NCI-H187 (cell line): ENCODE measurements at regions not wholly inside any gene's neighbourhood (a gene's known extent, or its start where the extent isn't known, plus 50 kb on each side); places are given as distances from the start of the nearest gene placed in this dataset.
A peak's percentile ranks its signal among the peaks of the same experiment; 100 is the strongest.

Experiments used
- DNase-seq, 2 experiments: peaks; one replicate each; lab custom pipeline; 2025; lab: John Stamatoyannopoulos, UW

GRCh38 chr14:41404126-41404525 lies 202.6 kb upstream of the LRFN5 start:
- DNase-seq, result no peak

GRCh38 chr14:41403360-41403759 lies 203.3 kb upstream of the LRFN5 start:
- DNase-seq, result no peak

DNA sequence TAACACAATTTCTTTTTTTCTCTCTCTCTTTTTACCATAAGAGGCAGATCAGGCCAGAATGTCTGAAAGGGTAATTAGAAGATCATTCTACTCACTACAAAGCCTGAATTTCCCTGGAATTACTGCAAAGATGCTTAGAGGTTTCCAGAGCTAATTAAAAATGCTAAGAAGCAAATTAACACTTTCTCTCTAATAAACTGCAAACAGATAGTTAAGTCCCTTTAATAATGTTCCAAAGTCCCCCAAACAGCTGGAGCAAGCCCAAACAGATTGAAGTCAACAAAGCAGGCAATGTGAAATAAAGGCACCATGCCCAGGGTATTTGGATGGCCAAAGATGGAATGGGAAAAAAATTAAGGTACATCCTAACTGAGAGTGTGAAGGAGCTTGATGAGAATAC lies 208.8 kb upstream of the LRFN5 start:
- DNase-seq, result no peak

GRCh38 chr14:41393512-41393911 lies 213.2 kb upstream of the LRFN5 start:
- no peak for DNase-seq

- DNase-seq, result no peak
Observed at GRCh38 chr14:41392226-41392625, 214.4 kb upstream of the LRFN5 start.

DNA sequence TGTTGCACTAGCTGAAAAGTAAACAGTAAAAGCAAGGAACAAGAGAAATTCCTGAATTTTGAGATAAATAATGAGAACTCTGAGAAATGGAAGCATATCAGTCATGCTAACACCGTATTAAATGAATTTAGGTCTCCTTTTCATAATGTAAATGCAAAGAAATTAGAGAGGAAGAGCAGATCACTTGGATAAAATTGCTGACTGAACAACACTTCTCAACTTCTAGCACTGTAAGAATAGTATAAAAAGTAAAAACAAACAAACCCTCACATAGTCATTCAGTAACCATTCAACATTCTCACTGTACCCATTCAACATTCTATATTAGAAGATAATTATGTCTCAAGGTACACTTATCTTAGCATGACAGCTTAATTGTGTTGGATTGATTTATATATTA lies 217.3 kb upstream of the LRFN5 start:
- no peak for DNase-seq

DNA sequence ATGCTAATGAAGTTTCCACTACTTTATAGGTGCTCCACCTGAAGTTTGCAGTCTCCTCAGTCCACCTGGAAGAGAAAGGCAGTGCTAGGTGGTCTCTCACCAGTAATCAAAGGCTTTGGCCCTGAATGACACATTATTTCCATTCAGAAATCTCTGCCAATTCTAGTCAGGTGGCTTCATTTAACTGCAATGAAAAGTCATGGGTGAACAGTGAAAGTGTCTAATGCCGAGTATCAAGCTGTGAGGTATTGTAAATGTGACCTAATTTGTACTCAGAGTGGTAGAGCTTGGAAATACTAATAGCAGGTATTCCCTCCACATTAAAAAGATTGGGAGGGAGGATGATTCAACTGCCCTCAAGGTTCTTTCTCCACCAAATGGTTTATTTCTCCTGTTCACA lies 220.9 kb upstream of the LRFN5 start:
- no peak for DNase-seq

DNA sequence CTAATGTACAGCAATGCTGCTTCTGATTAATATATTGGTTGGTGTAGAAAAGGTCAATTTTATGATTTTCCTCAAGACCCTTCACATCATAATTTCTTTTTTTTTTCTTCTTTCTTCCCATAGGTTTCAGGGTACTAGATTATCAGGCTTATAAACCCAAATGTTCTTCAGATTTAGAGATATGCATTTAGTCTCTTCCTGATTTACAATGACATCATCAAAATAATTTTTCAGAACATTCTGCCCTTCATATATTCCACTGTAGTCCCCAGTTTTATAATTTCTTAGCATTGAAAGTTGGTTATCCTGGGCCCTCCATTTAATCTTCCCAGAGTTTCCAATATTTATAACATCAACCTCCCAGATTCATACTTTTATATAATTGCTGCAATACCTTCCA lies 226.7 kb upstream of the LRFN5 start:
- DNase-seq, result no peak

DNA sequence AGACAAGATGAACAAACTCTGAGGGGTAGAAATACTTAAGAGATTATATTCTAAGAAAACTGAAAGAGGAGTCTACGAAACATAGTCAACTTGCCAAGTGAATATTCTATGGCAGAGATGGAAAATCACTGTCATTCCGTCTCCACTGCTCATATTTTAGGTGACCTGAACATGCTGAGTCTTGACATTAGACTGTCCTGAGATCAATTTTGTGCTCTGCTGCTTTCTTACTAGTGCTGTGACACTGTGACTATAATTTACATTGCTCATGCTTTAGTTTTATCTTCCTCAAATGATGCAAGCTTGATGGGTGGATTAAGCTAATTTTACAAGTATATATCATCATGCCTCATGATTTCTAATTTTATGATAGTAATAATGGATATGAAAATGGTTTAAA lies 228.2 kb upstream of the LRFN5 start:
- no peak for DNase-seq

DNA sequence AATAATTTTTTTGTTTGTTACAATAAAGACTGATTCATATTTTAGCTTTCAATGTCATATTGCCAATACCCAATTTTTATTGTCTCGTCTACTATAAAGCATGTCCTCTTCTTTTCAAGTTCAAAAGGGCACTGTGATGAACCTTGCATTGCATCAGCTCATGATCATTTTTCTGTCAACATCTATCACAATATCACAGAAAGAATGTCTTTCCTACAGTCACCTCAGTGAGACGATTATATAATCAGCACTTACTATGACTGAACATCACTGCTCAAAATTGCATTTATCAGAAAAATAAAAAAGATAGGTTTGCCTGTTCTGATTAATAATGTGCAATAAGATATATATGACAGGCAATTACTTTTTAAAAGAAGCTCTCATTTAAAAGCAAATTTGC lies 228.7 kb upstream of the LRFN5 start:
- no peak for DNase-seq

DNA sequence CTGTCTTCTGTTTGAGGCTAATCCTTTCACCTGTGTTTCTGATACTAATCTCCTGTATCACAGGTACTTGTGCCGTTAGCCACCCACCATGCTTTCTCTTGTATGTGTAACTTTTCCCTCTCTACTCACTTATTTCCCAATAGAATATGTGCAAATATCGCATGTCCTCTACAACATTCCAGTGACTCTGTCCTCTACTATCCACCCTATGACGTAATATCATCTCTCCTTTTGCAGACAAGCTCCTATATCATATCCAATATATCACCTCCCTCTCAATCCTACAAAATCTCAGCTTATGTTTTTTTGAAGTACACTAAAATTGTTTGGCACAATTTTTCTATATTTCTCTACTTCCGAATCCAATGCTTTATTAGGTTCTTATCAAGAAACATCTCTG lies 232.6 kb upstream of the LRFN5 start:
- DNase-seq, result no peak

- no peak for DNase-seq
Observed at GRCh38 chr14:41362139-41362538, 244.5 kb upstream of the LRFN5 start.

- DNase-seq, result no peak
Observed at GRCh38 chr14:41360126-41360525, 246.6 kb upstream of the LRFN5 start.

DNA sequence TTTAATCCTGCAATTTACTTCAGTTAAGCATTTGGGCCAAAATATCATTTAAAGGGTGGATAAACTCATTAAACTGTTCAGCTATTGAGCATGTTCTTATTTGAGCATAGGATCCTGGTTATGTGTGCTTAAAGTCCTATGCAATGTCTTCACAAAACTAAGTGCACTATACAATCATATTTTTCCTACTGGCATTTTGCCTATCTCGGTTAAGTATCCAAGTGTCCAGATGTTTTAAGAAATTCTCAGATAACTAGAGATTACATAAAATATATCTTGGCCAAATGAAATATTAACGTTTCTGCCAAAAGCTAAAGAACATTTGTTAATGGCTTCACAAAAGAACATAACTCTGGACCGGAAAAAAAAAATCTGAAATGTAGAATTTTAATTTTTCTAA lies 250.8 kb upstream of the LRFN5 start:
- no peak for DNase-seq

DNA sequence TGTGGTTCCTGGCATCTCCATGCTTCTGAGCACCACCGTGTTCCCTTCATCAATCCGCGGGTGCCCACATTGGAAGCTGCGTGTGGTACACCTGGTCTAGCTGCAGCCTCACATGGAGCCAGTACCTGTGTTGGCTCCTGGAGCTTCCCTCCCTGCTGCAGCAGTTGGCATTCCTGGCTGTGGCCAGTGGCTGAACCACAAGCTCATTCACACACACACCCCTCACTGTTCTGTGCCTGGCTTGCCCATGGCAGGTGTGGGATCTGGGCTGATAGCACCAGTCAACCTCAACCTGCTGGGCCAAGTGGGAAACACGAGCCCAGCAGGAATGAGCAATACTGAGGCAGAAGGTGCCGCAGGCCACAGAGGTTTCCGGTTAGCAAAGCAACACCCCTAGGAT lies 256.2 kb upstream of the LRFN5 start:
- DNase-seq, result no peak

GRCh38 chr14:41349289-41349910 lies 257.3 kb upstream of the LRFN5 start:
- no peak for DNase-seq

GRCh38 chr14:41343857-41344256 lies 262.8 kb upstream of the LRFN5 start:
- no peak for DNase-seq

DNA sequence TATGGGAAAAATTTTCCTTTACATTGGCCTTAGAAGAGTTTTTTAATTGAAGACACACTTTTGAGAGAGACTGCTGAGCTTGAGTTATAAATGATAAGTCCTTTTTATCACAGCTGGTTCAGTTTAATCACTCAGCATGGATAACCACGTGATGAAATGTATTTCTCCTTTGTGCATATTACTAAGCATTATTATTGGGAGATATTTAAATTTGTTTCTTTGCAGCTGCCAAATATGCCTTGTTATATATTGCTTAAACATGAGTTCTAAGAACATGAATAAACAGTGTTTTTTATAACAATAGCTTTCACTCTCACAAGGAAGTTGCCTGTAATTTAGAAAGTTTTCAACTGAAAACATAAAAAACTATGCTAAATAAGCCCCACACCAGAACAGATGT lies 293.5 kb upstream of the LRFN5 start:
- no peak for DNase-seq

- DNase-seq, result no peak
Observed at GRCh38 chr14:41303506-41303905, 303.2 kb upstream of the LRFN5 start.

DNA sequence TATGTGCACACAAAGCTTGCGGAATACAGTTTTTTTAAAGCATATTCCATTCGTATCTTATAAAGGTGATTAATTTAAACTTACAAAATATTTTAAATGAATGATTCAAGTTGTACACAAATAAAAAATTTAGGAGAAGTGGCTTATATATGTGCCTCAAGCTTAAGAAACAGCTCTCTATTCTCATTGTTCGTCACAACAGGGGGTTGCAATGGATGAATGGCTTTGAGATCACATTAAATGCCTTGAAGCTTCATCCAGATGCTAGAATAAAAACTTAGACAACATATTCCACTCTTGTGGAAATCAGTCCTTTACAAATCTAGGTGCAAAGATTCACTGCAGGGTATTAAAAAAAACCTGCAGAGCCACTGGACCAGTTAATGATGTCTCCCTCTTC lies 303.9 kb upstream of the LRFN5 start:
- DNase-seq, result peak; percentile 46 to 52

DNA sequence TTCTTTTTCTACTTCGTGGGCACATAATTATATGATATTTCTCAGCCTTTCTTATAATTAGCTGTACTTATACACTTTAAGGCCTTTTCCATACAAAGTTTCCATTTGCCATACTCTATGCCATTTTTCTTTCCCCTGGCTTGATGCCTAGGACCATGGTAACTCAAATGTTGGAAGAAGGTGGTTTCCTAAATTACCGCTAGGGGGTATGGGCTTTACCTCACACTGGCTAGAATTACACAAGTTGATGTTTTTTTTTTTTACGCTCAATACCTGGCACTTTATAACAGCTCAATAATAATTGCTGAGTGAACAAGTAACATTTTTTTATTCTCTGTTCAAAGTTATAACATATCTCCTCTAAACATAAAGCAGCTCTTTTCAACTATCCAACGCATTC lies 306.8 kb upstream of the LRFN5 start:
- DNase-seq, result no peak

DNA sequence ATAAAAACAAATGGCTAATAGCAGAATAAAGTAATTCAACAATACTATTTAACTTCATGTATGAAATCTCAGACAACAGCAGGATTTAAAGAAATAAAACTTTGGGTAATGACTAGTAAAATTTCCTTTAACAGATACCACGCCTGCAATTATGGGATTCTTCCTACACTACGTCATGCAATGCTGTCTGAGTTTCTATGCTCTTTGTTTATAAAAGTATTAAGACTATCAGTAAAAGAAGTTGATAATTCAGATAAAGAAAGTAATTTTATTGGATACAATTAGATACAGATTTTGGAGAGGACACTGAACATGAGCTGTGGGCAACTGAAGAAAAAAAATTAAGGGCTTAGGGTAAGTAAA lies 308.4 kb upstream of the LRFN5 start:
- no peak for DNase-seq

GRCh38 chr14:41297576-41298327 lies 308.9 kb upstream of the LRFN5 start:
- no peak for DNase-seq

DNA sequence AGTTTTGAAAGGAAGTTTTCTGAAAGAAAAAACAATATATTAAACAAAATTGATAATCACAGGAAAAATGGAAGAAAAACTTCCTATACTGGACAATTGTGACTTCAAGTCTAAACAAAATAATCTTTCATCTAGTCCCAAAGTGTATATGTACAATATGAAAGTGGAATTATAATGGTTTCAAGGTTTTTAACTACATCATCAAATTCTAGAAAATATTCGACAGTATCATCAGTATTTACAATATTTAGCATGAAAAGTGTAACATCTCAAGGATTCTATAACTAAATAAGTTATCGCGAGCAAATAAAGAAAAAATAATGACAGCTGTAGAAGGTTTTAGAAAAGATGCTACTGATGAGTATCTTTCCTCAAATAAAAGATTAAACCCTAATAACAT lies 310.9 kb upstream of the LRFN5 start:
- DNase-seq, result no peak
